SK-N-SH (cell line): ENCODE measurements at regions not wholly inside any gene's neighbourhood (a gene's known extent, or its start where the extent isn't known, plus 50 kb on each side); places are given as distances from the start of the nearest gene placed in this dataset.

Experiments
- CTCF ChIA-PET: fragments of 300-600, 350-600 bp; formaldehyde crosslinking; extraction: SDS; loops from one replicate; lab custom pipeline; 2021; lab: Yijun Ruan, JAX
- POLR2A ChIA-PET: fragments of 350-600 bp; sonication (Branson Sonifier 250); formaldehyde crosslinking; extraction: SDS; loops from one replicate; lab custom pipeline; 2020; ENCODE audit warnings: antibody characterized with exemption, inconsistent platforms; lab: Yijun Ruan, JAX
- DNase-seq: peaks from one replicate; pipeline ENCODE4 v3.0.0; 2012
- H2AFZ ChIP-seq: fragments of 200-600 bp; sonication (generic); 2 replicates; pipeline ENCODE4 v1.8.1; 2016; ENCODE audit warnings: antibody characterized with exemption, mild to moderate bottlenecking, low read depth
- H3F3A ChIP-seq: fragments of 200-600 bp; sonication (generic); replicated peaks from 2 replicates; pipeline ENCODE3; 2016; ENCODE audit warnings: antibody characterized with exemption, mild to moderate bottlenecking; ENCODE audit not compliant: insufficient read depth
- H3K27ac ChIP-seq, 2 experiments: fragments of 200-500 bp in 1 of 2; fragments of 200-600 bp in 1 of 2; sonication (Bioruptor generic) in 1 of 2; sonication (generic), shearing (Covaris generic) in 1 of 2; 2 replicates each; pipeline versions ENCODE4 v1.5.1 to v1.6.1; 2014 to 2016; ENCODE audit warnings: low read depth in 2 of 2, inconsistent platforms in 1 of 2, low read length in 1 of 2, mild to moderate bottlenecking in 1 of 2, mixed read lengths in 1 of 2
- H3K27me3 ChIP-seq: fragments of 200-600 bp; sonication (generic), shearing (Covaris generic); 2 replicates; pipeline ENCODE4 v1.6.1; 2016; ENCODE audit warnings: mixed run types; ENCODE audit not compliant: insufficient read depth
- H3K36me3 ChIP-seq, 2 experiments: fragments of 200-500 bp in 1 of 2; fragments of 200-600 bp in 1 of 2; sonication (Bioruptor generic) in 1 of 2; sonication (generic) in 1 of 2; replicated peaks in 1 of 2; 2 replicates each; pipeline versions ENCODE3 to v1.5.1; 2014 to 2016; ENCODE audit warnings: low read length in 1 of 2, mild to moderate bottlenecking in 1 of 2; ENCODE audit not compliant: insufficient read depth in 2 of 2, control insufficient read depth in 1 of 2
- H3K4me1 ChIP-seq, 2 experiments: fragments of 200-500 bp in 1 of 2; fragments of 200-600 bp in 1 of 2; sonication (Bioruptor generic) in 1 of 2; sonication (generic), shearing (Covaris generic) in 1 of 2; 2 replicates each; pipeline versions ENCODE4 v1.5.1 to v1.6.1; 2014 to 2016; ENCODE audit warnings: low read depth in 1 of 2, low read length in 1 of 2, mixed run types in 1 of 2; ENCODE audit not compliant: insufficient read depth in 2 of 2, control insufficient read depth in 1 of 2
- H3K4me2 ChIP-seq: fragments of 200-600 bp; sonication (generic), shearing (Covaris generic); 2 replicates; pipeline ENCODE4 v1.6.1; 2017; ENCODE audit warnings: mixed run types
- H3K4me3 ChIP-seq, 2 experiments: fragments of 200-500 bp in 1 of 2; fragments of 200-600 bp in 1 of 2; sonication (Bioruptor generic) in 1 of 2; sonication (generic), shearing (Covaris generic) in 1 of 2; 2 replicates each; pipeline versions ENCODE4 v1.5.1 to v1.8.1; 2014 to 2016; ENCODE audit warnings: low read depth in 2 of 2, inconsistent platforms in 1 of 2, low read length in 1 of 2, mild to moderate bottlenecking in 1 of 2, mixed read lengths in 1 of 2, moderate library complexity in 1 of 2
- H3K79me2 ChIP-seq: fragments of 200-600 bp; sonication (generic); 2 replicates; pipeline ENCODE4 v1.8.1; 2017; ENCODE audit warnings: mild to moderate bottlenecking; ENCODE audit not compliant: insufficient read depth
- H3K9ac ChIP-seq: fragments of 200-600 bp; sonication (generic); 2 replicates; pipeline ENCODE4 v1.6.1; 2017; ENCODE audit warnings: mixed run types
- H3K9me2 ChIP-seq: fragments of 200-600 bp; sonication (generic); 2 replicates; pipeline ENCODE4 v1.6.1; 2017; ENCODE audit warnings: mixed run types
- H3K9me3 ChIP-seq: fragments of 200-600 bp; sonication (generic); 2 replicates; pipeline ENCODE4 v1.6.1; 2017; ENCODE audit warnings: mixed run types, mild to moderate bottlenecking, moderate library complexity
- H4K20me1 ChIP-seq: fragments of 200-600 bp; sonication (generic); 2 replicates; pipeline ENCODE4 v1.6.1; 2017; ENCODE audit warnings: mild to moderate bottlenecking, mixed run types; ENCODE audit not compliant: insufficient read depth
- CHD2 ChIP-seq: fragments of 150-350 bp; IDR thresholded peaks from 2 replicates; pipeline ENCODE4 v1.6.1; 2018; ENCODE audit warnings: low read length; ENCODE audit not compliant: partially characterized antibody
- ELF1 ChIP-seq: IDR thresholded peaks from 2 replicates; pipeline ENCODE4 v1.4.0; 2012
- EP300 ChIP-seq, 2 experiments: IDR thresholded peaks; 2 replicates each; pipeline versions ENCODE4 v1.4.0 to v1.6.1; 2012; ENCODE audit warnings: borderline replicate concordance in 1 of 2, low read depth in 1 of 2, low read length in 1 of 2
- FOXM1 ChIP-seq: IDR thresholded peaks from 2 replicates; pipeline ENCODE4 v1.4.0; 2012; ENCODE audit warnings: low read depth, mild to moderate bottlenecking
- GABPA ChIP-seq: IDR thresholded peaks from 2 replicates; pipeline ENCODE4 v1.4.0; 2012; ENCODE audit warnings: low read depth, mild to moderate bottlenecking
- MEF2A ChIP-seq: IDR thresholded peaks from 2 replicates; pipeline ENCODE4 v1.4.0; 2012; ENCODE audit warnings: low read depth, borderline replicate concordance
- MXI1 ChIP-seq: IDR thresholded peaks from 2 replicates; pipeline ENCODE4 v1.6.1; 2012; ENCODE audit warnings: mild to moderate bottlenecking, low read depth, low read length, improper control_type of control experiment
- RCOR1 ChIP-seq: fragments of 150-350 bp; IDR thresholded peaks from 2 replicates; pipeline ENCODE4 v1.6.1; 2017; ENCODE audit warnings: antibody characterized with exemption, low read length
- SIN3A ChIP-seq: IDR thresholded peaks from 2 replicates; pipeline ENCODE4 v1.6.1; 2012; ENCODE audit warnings: low read depth, mild to moderate bottlenecking, low read length, moderate library complexity, borderline replicate concordance
- WGBS: methylation state at CpG from one replicate; pipeline ENCODE4 v1.1.6; 2017; ENCODE audit warnings: low lambda C conversion rate; 5-methylcytosine and 5-hydroxymethylcytosine counted together
- TF ChIP-seq, protein P1 (sequence below): fragments of 150-350 bp; IDR thresholded peaks from 2 replicates; pipeline ENCODE4 v1.6.1; 2017; ENCODE audit warnings: antibody characterized with exemption, low read length, low read depth, borderline replicate concordance
- TF ChIP-seq, protein P2 (sequence below): fragments of 200-600 bp; sonication (generic); IDR thresholded peaks from 2 replicates; pipeline ENCODE4 v1.6.1; 2017; ENCODE audit warnings: antibody characterized with exemption, mild to moderate bottlenecking, moderate library complexity
- TF ChIP-seq, protein P3 (sequence below): fragments of 150-350 bp; IDR thresholded peaks from 2 replicates; pipeline ENCODE4 v1.6.1; 2016; ENCODE audit warnings: mild to moderate bottlenecking, low read depth, low read length
- TF ChIP-seq, protein P4 (sequence below): IDR thresholded peaks from 2 replicates; pipeline ENCODE4; 2012

DNA sequence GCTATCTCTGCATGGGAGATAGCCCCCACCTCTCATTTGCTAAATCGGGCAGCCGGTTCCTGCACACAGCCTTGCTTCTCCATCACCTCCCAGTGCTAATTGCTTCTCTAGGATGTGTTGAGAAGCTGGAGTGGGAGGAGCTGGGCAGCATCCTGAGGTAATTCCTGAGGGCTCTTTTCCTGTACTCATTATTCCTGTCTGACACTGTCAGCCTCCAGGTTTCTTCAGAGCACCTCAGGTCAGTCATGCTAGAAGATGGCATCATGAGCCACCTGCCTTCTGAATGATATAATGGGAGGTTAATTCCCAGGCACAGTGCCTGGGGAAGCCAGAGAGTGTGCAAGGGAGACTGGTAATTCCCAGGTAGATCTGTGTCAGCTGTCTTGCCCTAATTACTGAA lies 133.0 kb downstream of the RAB38 start:
- H3K4me1 ChIP-seq, result no peaks in the 10 kb centered on the region
- no peak for DNase-seq
- H2AFZ ChIP-seq, result no peak overlapping the region
- no peaks in the 10 kb centered on the region for H3K79me2 ChIP-seq
- H3K36me3 ChIP-seq, result no peaks in the 10 kb centered on the region
- no peak overlapping the region for H3K9ac ChIP-seq
- 35% methylated on average over 2 of the region's 2 CpGs for WGBS
- CTCF ChIA-PET, result no interaction called here
- no peak overlapping the region for H3K4me2 ChIP-seq
- POLR2A ChIA-PET, result no interaction called here
- H3F3A ChIP-seq, result no peaks in the 10 kb centered on the region
- no peak overlapping the region for H3K4me3 ChIP-seq
- no peaks in the 10 kb centered on the region for H3K9me2 ChIP-seq
- H4K20me1 ChIP-seq, result no peaks in the 10 kb centered on the region
- peaks cover 14% of the 10 kb centered on the region; the same call in 1 of the 2 replicates for H3K27me3 ChIP-seq
- H3K27ac ChIP-seq, result no peak overlapping the region
- H3K9me3 ChIP-seq, result no peaks in the 10 kb centered on the region
- no peak for TF ChIP-seq CHD2
- no peak for TF ChIP-seq GABPA
- TF ChIP-seq RCOR1, result no peak
- no peak for TF ChIP-seq ELF1
- no peak for TF ChIP-seq SIN3A
- TF ChIP-seq, protein P1, sequence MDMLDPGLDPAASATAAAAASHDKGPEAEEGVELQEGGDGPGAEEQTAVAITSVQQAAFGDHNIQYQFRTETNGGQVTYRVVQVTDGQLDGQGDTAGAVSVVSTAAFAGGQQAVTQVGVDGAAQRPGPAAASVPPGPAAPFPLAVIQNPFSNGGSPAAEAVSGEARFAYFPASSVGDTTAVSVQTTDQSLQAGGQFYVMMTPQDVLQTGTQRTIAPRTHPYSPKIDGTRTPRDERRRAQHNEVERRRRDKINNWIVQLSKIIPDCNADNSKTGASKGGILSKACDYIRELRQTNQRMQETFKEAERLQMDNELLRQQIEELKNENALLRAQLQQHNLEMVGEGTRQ, result no peak
- TF ChIP-seq, protein P2, sequence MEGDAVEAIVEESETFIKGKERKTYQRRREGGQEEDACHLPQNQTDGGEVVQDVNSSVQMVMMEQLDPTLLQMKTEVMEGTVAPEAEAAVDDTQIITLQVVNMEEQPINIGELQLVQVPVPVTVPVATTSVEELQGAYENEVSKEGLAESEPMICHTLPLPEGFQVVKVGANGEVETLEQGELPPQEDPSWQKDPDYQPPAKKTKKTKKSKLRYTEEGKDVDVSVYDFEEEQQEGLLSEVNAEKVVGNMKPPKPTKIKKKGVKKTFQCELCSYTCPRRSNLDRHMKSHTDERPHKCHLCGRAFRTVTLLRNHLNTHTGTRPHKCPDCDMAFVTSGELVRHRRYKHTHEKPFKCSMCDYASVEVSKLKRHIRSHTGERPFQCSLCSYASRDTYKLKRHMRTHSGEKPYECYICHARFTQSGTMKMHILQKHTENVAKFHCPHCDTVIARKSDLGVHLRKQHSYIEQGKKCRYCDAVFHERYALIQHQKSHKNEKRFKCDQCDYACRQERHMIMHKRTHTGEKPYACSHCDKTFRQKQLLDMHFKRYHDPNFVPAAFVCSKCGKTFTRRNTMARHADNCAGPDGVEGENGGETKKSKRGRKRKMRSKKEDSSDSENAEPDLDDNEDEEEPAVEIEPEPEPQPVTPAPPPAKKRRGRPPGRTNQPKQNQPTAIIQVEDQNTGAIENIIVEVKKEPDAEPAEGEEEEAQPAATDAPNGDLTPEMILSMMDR, result no peak
- TF ChIP-seq FOXM1, result no peak

DNA sequence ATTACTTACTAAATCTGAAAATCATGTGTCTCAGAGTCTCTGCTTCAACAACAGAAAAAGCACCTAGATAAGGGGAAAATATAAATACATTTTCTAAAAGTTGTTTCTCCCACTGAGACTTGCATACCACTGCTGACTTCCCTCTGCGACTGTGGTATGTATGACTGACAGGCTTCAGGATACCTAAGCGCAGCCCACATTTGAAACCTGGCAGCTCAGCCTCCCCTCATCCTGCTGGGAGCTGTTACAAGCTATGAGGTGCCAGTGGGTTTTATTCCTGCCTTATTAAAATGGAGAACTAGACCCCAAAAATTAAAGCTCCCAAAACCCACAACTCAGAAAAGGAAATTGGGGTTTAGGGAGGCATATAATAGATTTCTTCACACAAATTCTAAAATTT lies 133.6 kb downstream of the RAB38 start:
- Histone ChIP-seq H3K4me3 (no peak overlapping the region), H3K79me2 (no peaks in the 10 kb centered on the region), H3K9me2 (no peaks in the 10 kb centered on the region), H2AFZ (no peak overlapping the region), H3K27ac (no peak overlapping the region), H3K4me1 (no peaks in the 10 kb centered on the region), H3K36me3 (no peaks in the 10 kb centered on the region), H3F3A (no peaks in the 10 kb centered on the region), H3K4me2 (no peak overlapping the region), H3K9me3 (no peaks in the 10 kb centered on the region), H4K20me1 (no peaks in the 10 kb centered on the region), H3K9ac (no peak overlapping the region), H3K27me3 (peaks cover 14% of the 10 kb centered on the region; the same call in 1 of the 2 replicates)
- WGBS, result 37% methylated on average over 2 of the region's 2 CpGs
- TF ChIP-seq, protein P3, sequence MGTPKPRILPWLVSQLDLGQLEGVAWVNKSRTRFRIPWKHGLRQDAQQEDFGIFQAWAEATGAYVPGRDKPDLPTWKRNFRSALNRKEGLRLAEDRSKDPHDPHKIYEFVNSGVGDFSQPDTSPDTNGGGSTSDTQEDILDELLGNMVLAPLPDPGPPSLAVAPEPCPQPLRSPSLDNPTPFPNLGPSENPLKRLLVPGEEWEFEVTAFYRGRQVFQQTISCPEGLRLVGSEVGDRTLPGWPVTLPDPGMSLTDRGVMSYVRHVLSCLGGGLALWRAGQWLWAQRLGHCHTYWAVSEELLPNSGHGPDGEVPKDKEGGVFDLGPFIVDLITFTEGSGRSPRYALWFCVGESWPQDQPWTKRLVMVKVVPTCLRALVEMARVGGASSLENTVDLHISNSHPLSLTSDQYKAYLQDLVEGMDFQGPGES, result no peak
- TF ChIP-seq MEF2A (no peak), MXI1 (no peak), FOXM1 (no peak), RCOR1 (no peak), CHD2 (no peak), EP300 (IDR thresholded peaks at IDR 0.05; ENCODE audit: borderline replicate concordance in 1 of 2, low read depth in 1 of 2, low read length in 1 of 2) (no peak)
- TF ChIP-seq, protein P4, sequence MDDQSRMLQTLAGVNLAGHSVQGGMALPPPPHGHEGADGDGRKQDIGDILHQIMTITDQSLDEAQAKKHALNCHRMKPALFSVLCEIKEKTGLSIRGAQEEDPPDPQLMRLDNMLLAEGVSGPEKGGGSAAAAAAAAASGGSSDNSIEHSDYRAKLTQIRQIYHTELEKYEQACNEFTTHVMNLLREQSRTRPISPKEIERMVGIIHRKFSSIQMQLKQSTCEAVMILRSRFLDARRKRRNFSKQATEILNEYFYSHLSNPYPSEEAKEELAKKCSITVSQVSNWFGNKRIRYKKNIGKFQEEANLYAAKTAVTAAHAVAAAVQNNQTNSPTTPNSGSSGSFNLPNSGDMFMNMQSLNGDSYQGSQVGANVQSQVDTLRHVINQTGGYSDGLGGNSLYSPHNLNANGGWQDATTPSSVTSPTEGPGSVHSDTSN, result no peak
- DNase-seq, result no peak
- ChIA-PET CTCF (no interaction called here), POLR2A (no interaction called here)
